ENCODE measurements at regions not wholly inside any gene's neighbourhood (a gene's known extent, or its start where the extent isn't known, plus 50 kb on each side); places are given as distances from the start of the nearest gene placed in this dataset.
"Not testable (repeated sequence)": the region's sequence is repeated elsewhere in the genome, so short reads cannot be mapped to it uniquely, and the experiment has no call there.

DNA sequence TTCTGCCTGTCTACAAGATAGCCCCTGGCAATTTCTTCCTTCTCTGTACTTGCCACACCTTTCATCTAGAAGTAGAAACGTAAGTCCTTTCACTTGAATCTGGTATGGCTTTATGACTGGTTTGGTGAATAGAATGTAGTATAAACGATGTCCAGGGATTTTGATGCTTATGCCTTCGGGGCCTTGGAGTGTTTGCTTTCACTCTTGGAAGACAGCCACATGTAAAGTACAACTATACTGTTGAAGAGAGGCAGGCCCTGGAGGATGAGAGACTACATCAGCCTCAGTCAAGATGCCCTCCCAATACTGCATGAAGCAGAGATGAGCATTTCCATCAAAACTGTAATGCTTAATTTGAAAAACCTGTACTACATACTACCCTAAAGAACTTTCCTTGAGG, 553.8 kb upstream of the C9orf72 start:
- no peak for DNase-seq

DNA sequence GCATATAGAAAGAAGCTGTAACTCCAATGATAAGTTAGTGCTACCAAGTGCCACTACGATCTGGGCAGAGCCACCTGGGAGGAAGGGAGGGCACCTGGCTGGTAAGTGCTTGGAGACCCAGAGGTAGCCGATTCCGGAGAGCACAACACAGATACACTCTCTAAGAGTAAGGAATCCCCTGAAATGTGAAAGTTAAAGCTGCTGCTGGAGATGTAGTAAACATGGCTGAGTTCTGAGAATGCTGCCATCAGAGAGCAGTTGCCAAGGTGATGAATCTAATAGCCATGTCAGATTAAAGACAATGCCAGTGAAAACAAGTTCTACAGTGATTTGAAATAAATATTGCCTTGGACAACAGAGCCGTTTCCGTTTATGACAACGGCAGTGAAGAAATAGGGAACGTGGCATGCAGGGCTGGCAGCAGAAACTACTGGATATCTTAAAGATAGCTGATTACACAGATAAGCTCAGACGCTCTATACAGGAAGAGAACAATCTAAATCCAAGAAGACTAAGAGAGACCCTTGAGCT, 561.2 kb upstream of the C9orf72 start:
- no peak for DNase-seq

DNA sequence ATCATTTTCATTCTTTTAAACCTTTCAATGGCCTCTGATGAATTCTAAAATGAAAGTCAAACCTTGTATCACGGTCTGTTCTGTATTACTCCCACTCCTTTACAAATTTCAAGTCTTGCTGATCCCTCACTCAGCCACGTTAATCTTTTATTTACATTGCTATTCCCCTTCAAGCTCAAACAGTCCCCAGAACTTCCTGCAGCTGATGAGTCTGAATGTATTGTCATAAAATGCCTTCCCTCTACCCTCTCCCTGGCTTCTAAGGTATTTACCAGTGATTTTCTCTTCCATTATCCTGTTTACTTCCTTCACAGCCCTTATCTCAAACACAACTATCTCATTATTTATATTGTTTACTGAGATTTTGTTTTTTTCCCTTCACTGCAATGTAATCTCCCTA, 562.3 kb upstream of the C9orf72 start:
- no peak for DNase-seq

DNA sequence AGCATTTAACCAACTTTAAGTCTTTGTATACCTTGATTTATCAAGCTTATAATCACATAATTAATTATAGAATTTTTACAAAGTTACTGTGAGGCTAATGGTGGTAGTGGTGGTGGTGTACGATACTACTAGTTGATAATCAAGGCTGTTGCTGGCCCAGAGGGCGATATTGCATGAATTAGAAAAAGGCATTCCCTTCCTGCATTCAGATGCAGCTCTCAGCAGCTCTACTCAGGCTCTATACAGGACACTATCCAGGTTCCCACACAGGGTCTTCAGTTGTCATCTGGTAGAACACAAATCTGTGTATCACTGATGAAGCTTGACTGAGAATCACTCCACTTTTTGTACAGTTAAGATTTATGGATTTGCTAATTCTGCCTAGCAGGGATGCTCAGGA, 562.8 kb upstream of the C9orf72 start:
- no peak for DNase-seq

DNA sequence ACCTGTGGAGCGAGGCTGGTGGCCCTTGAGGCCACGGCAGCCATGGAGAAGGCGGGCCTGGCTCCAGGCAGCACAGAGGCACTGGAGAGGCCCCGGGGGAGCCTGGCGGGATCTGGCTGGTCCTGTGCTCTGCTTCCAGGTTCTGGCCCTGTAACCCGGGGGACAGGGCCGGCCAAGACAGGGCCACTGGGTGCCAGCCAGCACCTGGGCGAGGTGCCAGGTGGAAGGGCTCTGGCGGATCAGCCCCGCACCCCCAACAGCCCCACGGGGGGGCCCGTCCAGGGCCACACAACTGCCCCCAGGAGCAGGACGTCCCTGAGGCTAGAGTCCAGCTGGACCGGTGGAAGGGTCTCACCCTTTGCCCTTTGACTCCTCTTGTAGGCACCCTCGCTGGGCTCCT, 574.1 kb upstream of the C9orf72 start:
- DNase-seq = not testable (repeated sequence)

DNA sequence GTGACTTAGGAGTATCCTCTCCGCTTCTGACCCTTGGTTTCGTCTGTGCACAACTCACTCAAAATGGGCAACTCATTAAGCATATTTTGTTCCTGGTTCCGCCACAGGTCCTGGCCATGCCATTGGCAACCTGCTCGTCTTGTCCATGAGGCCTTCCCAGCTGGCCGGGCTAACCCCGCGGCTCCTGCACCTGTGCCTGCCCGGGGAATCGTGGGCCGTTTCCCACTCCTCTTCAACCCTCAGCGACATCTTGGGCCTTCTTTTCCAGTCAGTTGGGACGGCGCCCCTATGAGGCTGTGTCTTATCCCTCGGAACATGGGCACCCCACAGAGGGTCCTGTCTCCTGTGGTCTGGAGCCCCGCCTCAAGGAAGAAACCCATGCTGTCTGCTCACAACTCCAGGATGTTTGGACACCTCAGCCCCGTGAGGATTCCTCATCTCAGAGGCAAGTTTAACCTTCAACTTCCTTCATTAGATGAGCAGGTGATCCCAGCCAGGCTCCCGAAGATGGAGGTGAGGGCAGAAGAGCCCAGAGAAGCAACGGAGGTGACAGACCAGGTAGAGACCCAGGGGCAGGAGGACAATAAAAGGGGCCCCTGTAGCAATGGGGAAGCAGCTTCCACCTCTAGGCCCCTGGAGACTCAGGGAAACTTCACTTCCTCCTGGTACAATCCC, 574.8 kb upstream of the C9orf72 start:
- not testable (repeated sequence) for DNase-seq

DNA sequence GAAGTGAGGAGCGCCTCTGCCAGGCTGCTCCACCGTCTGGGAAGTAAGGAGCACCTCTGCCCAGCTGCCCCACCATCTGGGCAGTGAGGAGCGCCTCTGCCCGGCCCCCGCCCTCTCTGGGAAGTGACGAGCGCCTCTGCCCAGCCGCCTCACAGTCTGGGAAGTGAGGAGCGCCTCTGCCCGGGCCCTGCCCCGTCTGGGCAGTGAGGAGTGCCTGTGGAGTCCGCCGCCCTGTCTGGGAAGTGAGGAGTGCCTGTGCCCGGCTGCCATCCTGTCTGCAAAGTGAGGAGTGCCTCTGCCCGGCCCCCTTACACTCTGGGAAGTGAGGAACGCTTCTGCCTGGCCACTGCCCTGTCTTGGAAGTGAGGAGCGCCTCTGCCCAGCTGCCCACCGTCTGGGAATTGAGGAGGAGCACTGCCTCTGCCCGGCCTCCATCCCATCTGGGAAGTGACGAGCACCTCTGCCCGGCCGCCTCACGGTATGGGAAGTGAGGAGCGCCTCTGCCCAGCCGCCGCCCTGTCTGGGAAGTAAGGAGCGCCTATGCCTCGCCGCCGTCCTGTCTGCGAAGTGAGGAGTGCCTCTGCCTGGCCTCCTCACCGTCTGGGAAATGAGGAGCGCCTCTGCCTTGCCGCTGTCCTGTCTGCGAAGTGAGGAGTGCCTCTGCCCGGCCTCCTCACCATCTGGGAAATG, 576.2 kb upstream of the C9orf72 start:
- not testable (repeated sequence) for DNase-seq

DNA sequence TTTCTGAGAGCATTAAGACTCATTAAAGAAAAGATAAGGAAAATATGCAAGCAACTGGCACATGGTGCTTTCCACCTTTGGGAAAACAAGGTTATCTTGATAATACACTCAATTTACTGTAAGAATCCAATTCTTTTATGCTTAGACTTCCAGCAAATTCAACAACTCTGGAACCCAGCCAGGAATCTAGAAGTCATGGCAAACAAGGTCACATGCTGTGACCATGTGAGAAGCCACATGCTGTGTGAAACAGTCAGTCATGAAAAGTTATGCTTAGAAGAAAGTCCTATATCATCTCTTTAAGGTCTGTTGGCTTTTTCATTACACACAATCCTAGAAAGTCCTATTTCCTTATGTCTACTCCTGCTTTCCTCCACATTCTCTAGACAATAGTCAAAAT, 581.8 kb upstream of the C9orf72 start:
- DNase-seq = no peak

DNA sequence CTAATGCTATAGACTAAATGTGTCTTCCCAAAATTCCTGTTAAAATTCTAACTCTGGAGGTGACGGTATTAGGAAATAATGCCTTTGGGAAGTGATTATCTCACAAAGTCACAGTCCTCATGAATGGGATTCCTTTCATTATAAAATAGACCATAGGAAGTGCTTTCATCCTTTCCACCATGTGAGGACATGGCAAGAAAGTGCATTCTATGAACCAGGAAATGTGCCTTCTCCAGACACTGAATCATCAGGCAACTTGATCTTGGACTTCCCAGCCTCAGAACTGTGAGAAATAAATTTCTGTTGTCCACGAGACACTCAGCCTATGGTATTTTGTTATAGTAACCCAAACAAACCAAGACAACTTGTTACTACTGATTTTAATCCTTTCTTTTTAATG, 582.4 kb upstream of the C9orf72 start:
- DNase-seq = no peak

DNA sequence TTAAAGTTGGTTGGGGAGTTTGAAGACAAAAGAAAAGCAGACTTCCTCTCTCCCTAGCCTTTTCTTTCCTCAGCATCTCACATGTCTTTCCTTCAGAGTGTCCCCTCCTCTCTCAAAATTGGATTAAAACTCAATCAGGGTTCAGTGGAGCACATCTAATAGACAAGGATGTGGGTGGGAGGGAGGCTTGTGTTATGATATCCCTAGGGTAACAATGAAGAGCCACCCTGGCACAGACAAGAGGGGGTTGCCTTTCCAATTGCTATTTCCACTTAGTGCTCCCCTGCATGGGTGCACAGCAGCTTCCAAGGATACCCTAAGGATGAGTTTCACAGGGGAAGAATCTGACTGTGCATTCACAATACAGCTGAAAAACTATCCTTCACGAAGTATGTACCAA, 585.2 kb upstream of the C9orf72 start:
- DNase-seq = no peak

DNA sequence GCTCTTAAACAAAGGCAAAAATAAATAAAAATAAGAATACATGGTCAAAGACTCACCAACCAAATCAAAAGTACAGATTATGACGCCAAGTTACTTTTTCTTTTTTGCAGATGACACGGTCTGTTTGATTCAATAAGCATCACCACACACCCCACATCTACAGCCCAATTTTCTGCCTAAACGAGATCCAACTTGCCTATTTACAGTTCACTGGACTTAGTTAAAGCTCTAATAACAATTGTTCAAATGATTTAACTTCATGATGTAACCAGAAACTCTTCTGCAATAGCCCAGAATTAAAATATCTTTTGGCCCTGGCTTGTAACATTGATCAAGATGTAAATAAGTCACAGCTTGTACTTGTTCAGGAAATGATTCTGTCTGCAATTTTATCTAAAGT, 590.3 kb upstream of the C9orf72 start:
- DNase-seq = no peak

DNA sequence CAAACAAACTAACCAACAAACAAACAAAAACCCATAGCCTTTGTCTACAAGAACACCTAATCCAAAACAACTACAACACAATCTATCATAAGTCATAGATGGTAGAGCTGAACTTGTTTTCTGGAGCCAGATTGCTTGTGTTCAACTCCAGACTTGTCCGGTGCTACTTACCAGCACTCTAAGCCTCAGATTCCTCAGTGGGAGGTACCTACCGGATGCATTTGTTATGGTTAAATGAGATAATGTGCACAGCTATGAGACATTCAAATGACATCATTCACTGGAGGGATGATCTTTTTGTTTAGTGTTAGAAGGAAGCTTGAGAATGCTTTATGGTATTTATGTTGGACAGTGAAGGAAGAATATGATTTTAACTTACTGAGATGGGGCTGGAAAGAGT, 592.9 kb upstream of the C9orf72 start:
- DNase-seq = no peak

DNA sequence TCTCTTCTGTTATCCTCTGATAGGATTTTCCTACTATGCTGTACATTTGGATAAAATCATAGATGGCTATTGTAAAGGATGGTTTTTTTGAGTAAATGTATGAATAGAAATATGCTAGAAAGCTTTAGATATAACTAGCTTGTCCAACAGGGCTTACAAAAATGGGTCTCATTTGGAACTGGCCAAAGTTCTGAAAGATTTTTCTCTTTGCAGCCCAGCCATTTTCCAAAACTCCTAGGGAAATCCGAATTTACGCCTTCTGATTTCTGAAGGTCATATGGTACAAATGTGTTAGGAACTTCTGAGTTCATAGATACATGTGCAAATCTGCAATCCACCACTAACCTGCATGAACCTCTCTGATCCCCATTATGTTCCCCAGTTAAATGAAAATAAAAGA, 603.9 kb upstream of the C9orf72 start:
- DNase-seq = no peak

DNA sequence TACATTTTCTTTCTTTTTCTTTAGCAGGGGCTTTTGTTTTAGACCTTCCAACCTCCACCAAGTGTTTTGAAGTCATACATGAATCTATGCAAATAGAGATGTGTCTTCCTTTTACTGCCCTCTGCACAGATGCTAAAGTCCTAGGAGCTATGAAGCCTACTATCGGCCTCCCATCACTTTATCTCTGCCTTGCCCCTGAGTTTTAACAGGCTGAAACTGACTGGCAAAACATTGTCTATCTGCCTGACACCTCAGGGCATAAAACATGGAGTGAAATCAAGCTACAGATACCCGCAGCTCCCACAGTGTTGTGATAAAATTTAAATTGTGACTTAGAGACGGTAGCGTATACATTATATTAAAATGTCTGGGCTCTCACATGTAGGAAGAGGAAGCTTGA, 604.6 kb upstream of the C9orf72 start:
- no peak for DNase-seq

DNA sequence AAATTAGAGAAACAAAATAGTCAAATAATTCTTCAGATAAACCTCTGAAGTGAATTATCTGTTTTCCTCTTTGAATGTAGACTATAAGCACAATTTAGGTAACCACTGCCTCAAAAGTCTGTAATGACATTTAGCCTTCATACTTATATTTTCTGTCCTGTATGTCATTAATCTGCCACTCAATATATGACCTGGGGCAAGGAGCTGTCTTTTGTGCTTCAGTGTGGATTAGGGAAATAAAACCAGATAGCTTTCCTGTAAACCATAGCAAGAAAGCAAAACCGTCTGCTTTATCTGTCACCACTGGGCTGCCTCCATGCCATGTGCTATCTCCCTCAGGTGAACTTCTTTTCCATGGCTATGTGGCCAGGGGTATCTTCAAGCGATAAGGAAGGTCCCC, 606.6 kb upstream of the C9orf72 start:
- DNase-seq = no peak

DNA sequence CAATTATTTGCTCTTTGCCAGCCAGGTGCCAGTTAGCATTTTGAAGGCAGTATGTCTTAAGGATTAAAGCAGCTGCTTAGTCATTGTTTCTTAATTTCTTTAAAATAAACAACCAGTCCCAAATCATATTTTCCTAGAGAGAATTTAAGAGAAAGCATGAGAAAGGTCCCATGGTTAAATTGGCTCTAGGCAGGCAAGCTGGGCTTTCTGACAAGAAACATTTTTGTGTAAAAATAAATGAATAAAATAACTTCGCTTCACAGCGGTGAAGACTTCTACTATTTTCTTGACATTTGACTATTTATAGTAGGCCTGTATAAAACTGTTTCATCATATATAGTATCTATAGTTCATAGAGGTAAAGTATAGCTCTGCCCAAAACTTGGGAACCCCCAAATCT, 617.7 kb upstream of the C9orf72 start:
- DNase-seq = no peak

DNA sequence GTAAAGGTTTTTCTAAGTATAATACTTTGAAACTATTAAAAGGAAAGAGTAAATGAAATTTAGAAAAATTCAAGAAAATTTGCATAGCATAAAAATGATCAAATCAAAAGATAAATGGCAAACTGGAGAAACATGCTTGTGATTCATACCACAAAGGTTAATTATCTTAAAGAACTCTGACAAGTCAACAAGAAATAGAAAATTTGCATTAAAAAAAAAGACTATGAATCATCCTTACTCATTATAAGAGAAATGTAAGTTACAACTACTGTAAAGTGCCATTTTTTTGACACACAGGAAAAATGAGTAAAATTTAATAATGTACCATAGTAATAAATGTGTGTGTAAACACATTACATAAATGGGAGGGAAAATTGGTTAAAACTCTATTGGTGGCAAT, 624.4 kb upstream of the C9orf72 start:
- no peak for DNase-seq

DNA sequence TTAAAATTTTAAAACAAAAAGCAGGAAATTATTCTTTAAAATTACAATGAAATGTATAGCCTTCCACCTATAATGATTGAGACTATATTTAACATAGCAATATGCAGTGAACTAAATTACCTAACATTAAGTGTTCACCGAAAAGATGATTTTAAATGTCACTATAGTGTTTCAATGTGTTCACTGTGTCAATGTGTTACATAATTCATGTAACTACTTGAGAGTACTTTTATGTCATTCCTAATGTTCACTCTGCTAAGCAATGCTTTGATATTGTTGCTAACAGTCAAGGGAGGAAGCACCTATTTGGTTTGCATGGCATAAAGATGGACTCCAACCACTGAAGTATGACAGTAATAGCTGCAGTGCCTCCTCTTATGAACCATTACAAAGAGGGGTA, 629.8 kb upstream of the C9orf72 start:
- no peak for DNase-seq

DNA sequence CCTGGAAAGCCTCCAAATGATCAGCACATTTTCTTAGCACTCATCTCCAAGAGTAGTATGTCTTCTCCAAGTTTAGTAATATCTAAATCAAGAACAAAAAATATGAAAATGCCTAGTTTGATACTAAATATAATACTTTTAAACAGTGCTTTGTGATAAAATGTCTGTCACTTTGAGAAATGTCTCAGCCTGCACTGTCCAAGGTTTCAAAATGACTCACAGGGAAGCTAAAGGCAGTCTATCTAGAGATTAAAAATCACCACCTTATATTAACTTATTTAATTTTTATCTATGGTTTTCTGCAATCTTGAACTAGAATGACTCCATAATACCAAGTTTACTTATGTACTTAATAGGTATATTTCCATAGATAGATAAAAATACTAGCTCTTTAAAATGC, 633.0 kb upstream of the C9orf72 start:
- no peak for DNase-seq

DNA sequence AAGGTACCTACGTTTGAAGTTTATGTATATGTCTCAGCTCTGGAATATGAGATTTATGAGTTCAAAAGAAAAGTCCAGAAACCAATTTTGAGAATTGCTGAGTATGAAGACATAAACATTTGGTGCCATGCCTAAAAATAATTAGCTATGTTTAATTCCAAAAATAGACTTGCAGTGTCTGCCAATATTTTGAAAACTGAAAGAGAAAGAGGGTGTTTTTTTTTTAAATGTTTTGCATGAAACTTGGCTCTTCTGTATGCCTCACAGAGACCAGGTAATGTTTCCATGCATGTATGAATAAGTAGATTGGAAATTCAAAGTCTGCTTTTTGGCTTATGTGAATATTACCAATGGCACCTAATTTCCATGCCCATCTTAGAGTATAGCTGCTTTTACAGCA, 634.4 kb upstream of the C9orf72 start:
- DNase-seq = no peak

DNA sequence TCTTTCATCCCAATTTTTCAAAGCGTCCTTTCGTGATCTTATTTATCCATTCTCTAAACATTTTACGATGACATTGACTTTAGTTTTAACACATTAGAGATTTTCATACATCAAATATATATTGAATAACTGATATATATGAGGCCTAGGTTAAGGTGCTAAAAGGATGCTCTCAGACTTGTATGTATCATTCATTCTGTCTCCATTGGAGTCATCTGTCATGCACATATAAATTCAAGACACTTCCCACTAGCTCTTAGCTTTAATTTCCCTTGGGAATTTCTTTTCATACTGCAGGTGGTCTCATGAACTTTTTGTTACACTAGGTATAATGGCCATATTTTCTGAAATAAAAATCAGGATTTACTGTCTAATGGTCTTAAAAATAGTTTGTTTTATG, 635.8 kb upstream of the C9orf72 start:
- DNase-seq = no peak

DNA sequence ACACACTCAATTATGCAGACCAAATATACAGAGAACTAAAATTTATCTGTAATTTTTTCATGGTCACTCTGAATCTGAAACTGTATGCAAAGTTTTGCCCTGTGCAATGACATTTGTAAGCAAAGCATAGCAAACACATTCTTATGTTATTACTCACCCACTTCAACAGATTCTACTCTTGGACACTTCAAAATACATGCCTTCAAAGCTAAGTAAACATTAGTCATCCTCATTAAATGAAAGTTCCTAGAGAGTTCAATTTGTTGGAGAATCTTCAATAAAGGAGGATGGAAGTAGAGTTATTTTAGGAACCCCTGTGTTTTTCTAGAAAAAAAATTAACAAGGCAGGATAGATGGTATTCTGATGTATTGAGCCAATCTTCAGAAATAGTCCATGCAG, 639.7 kb upstream of the C9orf72 start:
- DNase-seq = no peak

DNA sequence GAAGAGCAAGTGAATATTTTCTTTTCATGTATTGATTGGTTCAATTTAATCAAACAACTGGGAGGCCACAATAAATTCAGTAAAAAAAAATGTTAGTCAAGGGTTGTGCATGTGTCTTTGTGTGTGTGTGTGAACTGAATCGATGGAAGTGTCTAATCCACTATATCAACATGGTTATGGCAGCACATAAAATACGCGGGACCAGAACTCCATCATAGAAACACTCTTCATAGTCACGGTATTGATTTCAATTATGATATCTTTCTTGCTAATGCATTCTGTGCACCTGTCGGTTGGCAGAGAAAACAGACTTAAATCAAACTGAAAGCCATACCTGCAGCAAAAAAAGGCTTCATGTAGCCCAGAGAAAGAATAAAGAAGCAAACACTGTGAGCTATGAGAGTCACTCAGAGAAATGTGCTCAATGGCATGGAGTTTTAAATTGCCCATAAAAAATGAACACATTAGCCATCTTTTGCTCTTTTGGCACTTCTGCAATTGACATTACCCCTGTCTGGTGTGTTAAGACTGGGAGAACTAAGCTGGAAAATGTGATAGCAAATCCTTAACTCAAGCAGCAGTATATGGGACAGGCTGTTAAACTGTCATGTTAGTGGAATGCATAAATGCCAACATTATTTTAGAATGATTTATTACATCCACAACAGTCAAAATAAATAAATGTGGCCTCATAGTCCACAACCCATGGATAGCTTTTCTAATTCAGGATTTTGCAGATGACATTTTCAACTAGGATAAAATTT, 642.4 kb upstream of the C9orf72 start:
- DNase-seq = no peak

DNA sequence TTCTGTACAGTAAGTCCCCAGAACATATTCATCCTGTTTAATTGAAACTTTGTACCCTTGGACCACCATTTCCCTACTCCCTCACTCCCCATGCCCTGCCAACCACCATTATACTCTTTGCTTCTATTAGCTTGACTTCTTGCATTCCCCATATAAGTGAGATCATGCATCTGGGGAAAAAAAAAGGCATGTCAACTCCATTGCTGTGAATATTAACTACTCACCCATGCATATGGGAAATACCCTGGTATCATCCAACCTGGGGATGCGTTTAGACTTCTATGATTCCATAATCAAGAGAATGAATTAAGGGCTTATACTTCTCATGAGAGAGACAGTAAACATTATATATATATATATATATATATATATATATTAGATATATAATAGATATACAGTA, 659.4 kb upstream of the C9orf72 start:
- DNase-seq = no peak
